Neural cell (in vitro differentiated cells): ENCODE measurements at regions not wholly inside any gene's neighbourhood (a gene's known extent, or its start where the extent isn't known, plus 50 kb on each side); places are given as distances from the start of the nearest gene placed in this dataset.

ENCODE experiments used
- H2AFZ ChIP-seq: fragments of 200-600, 300-800 bp; sonication (generic), shearing (Covaris generic); 2 replicates; pipeline ENCODE4 v1.6.0; 2014; ENCODE audit warnings: low read depth, mild to moderate bottlenecking, antibody characterized with exemption, low read length, moderate library complexity
- H3F3A ChIP-seq: fragments of 200-600 bp; shearing (Covaris generic); 2 replicates; pipeline ENCODE4 v1.6.1; 2016; ENCODE audit warnings: mild to moderate bottlenecking, moderate library complexity, mixed read lengths, antibody characterized with exemption, low read length; ENCODE audit not compliant: insufficient read depth, poor library complexity, severe bottlenecking
- H3K27ac ChIP-seq: fragments of 200-600, 300-800 bp; sonication (generic), shearing (Covaris generic); 2 replicates; pipeline ENCODE4 v1.5.1; 2014; ENCODE audit warnings: mild to moderate bottlenecking, low read length, moderate library complexity
- H3K27me3 ChIP-seq: fragments of 300-800, 200-600 bp; sonication (generic), shearing (Covaris generic); 2 replicates; pipeline ENCODE4 v1.6.0; 2014; ENCODE audit warnings: mild to moderate bottlenecking, low read depth, low read length, moderate library complexity; ENCODE audit not compliant: insufficient read depth
- H3K36me3 ChIP-seq: fragments of 300-800, 200-600 bp; sonication (generic), shearing (Covaris generic); 2 replicates; pipeline ENCODE4 v1.5.1; 2014; ENCODE audit warnings: mild to moderate bottlenecking, antibody characterized with exemption, low read length, moderate library complexity; ENCODE audit not compliant: insufficient read depth
- H3K4me2 ChIP-seq: fragments of 300-800, 200-600 bp; sonication (generic), shearing (Covaris generic); 2 replicates; pipeline ENCODE4 v1.6.0; 2014; ENCODE audit warnings: mild to moderate bottlenecking, low read length
- H3K4me3 ChIP-seq: fragments of 300-800, 200-600 bp; sonication (generic), shearing (Covaris generic); 2 replicates; pipeline ENCODE4 v1.5.1; 2014; ENCODE audit warnings: mild to moderate bottlenecking, low read length, moderate library complexity
- H3K79me2 ChIP-seq: fragments of 200-600 bp; shearing (Covaris generic); replicated peaks from 2 replicates; pipeline ENCODE4 v1.6.0; 2014; ENCODE audit warnings: mild to moderate bottlenecking, low read length, moderate library complexity; ENCODE audit not compliant: insufficient read depth
- H3K9ac ChIP-seq: fragments of 300-800, 200-600 bp; sonication (generic), shearing (Covaris generic); 2 replicates; pipeline ENCODE4 v1.6.1; 2016; ENCODE audit warnings: mild to moderate bottlenecking, low read length, mixed read lengths
- H3K9me2 ChIP-seq: fragments of 200-600 bp; shearing (Covaris generic); 2 replicates; pipeline ENCODE4 v1.6.1; 2016; ENCODE audit warnings: mild to moderate bottlenecking, low read length, mixed read lengths; ENCODE audit not compliant: insufficient read depth
- H3K9me3 ChIP-seq: fragments of 200-600, 300-800 bp; sonication (generic), shearing (Covaris generic); 2 replicates; pipeline ENCODE4 v1.6.1; 2016; ENCODE audit warnings: mild to moderate bottlenecking, mixed run types, low read length, moderate library complexity, mixed read lengths
- H4K20me1 ChIP-seq: fragments of 200-600 bp; shearing (Covaris generic); 2 replicates; pipeline ENCODE4 v1.6.1; 2016; ENCODE audit warnings: mild to moderate bottlenecking, mixed run types; ENCODE audit not compliant: insufficient read depth
- EP300 ChIP-seq: fragments of 450-650 bp; conservative IDR thresholded peaks from 2 replicates; pipeline ENCODE4 v1.6.1; 2014; ENCODE audit warnings: antibody characterized with exemption, mild to moderate bottlenecking, moderate library complexity; ENCODE audit not compliant: poor library complexity, severe bottlenecking
- EZH2 ChIP-seq: fragments of 200-600, 300-800 bp; shearing (Covaris generic), sonication (generic); IDR thresholded peaks from 2 replicates; pipeline ENCODE4 v1.6.1; 2014; ENCODE audit warnings: antibody characterized with exemption, low read length, borderline replicate concordance, mild to moderate bottlenecking; ENCODE audit not compliant: insufficient read depth, poor library complexity, severe bottlenecking
- MXI1 ChIP-seq: fragments of 450-650 bp; conservative IDR thresholded peaks from 2 replicates; pipeline ENCODE4 v1.6.1; 2014; ENCODE audit warnings: antibody characterized with exemption, mild to moderate bottlenecking; ENCODE audit not compliant: poor library complexity, severe bottlenecking
- POLR2AphosphoS5 ChIP-seq: IDR thresholded peaks from 2 replicates; pipeline ENCODE4 v1.6.1; 2012
- RAD21 ChIP-seq: fragments of 450-650 bp; conservative IDR thresholded peaks from 2 replicates; pipeline ENCODE4 v1.6.1; 2014; ENCODE audit warnings: antibody characterized with exemption, mild to moderate bottlenecking, moderate library complexity
- SMC3 ChIP-seq: fragments of 450-650 bp; conservative IDR thresholded peaks from 2 replicates; pipeline ENCODE4 v1.6.1; 2014; ENCODE audit warnings: antibody characterized with exemption, mild to moderate bottlenecking, moderate library complexity; ENCODE audit not compliant: poor library complexity
- TAF1 ChIP-seq: IDR thresholded peaks from 2 replicates; pipeline ENCODE4 v1.6.1; 2012; ENCODE audit warnings: low read depth
- TF ChIP-seq, protein P1 (sequence below): fragments of 450-650 bp; IDR thresholded peaks from 2 replicates; pipeline ENCODE4 v1.5.1; 2014; ENCODE audit warnings: antibody characterized with exemption, mild to moderate bottlenecking, moderate library complexity; ENCODE audit not compliant: poor library complexity, severe bottlenecking
- TF ChIP-seq, protein P2 (sequence below): IDR thresholded peaks from 2 replicates; pipeline ENCODE4 v1.6.1; 2012; ENCODE audit warnings: borderline replicate concordance

DNA sequence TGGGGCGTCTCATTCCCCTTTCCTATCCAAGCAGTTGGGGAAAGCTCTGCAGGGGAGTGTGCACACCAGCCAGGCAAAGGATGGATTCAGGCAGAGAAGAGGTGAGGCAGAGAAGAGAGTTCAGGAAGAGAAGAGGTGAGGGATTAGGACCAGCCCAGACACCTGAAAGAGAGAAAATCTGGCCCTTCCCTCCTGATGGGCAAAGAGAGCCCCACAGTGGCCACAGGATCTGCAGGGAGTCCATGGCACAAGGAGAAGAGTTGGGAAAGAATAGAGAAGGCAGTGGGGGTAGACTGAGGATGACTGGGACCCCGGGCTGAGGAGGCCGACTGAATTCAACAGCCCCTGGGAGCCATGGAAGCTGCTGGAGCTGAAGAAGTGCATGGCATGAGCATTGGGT lies 140.4 kb upstream of the ZMIZ1 start:
- H2AFZ ChIP-seq, result no peak overlapping the region
- H3K9me2 ChIP-seq, result no peaks in the 10 kb centered on the region
- no peak overlapping the region for H3K4me2 ChIP-seq
- no peaks in the 10 kb centered on the region for H3K79me2 ChIP-seq
- H3K4me3 ChIP-seq, result no peak overlapping the region
- H4K20me1 ChIP-seq, result no peaks in the 10 kb centered on the region
- no peaks in the 10 kb centered on the region for H3K9me3 ChIP-seq
- TF ChIP-seq TAF1 (no peak), EP300 (no peak), EZH2 (no peak), MXI1 (no peak), POLR2AphosphoS5 (no peak), RAD21 (no peak), SMC3 (no peak)
- TF ChIP-seq, protein P1, sequence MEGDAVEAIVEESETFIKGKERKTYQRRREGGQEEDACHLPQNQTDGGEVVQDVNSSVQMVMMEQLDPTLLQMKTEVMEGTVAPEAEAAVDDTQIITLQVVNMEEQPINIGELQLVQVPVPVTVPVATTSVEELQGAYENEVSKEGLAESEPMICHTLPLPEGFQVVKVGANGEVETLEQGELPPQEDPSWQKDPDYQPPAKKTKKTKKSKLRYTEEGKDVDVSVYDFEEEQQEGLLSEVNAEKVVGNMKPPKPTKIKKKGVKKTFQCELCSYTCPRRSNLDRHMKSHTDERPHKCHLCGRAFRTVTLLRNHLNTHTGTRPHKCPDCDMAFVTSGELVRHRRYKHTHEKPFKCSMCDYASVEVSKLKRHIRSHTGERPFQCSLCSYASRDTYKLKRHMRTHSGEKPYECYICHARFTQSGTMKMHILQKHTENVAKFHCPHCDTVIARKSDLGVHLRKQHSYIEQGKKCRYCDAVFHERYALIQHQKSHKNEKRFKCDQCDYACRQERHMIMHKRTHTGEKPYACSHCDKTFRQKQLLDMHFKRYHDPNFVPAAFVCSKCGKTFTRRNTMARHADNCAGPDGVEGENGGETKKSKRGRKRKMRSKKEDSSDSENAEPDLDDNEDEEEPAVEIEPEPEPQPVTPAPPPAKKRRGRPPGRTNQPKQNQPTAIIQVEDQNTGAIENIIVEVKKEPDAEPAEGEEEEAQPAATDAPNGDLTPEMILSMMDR, result no peak
- TF ChIP-seq, protein P2, sequence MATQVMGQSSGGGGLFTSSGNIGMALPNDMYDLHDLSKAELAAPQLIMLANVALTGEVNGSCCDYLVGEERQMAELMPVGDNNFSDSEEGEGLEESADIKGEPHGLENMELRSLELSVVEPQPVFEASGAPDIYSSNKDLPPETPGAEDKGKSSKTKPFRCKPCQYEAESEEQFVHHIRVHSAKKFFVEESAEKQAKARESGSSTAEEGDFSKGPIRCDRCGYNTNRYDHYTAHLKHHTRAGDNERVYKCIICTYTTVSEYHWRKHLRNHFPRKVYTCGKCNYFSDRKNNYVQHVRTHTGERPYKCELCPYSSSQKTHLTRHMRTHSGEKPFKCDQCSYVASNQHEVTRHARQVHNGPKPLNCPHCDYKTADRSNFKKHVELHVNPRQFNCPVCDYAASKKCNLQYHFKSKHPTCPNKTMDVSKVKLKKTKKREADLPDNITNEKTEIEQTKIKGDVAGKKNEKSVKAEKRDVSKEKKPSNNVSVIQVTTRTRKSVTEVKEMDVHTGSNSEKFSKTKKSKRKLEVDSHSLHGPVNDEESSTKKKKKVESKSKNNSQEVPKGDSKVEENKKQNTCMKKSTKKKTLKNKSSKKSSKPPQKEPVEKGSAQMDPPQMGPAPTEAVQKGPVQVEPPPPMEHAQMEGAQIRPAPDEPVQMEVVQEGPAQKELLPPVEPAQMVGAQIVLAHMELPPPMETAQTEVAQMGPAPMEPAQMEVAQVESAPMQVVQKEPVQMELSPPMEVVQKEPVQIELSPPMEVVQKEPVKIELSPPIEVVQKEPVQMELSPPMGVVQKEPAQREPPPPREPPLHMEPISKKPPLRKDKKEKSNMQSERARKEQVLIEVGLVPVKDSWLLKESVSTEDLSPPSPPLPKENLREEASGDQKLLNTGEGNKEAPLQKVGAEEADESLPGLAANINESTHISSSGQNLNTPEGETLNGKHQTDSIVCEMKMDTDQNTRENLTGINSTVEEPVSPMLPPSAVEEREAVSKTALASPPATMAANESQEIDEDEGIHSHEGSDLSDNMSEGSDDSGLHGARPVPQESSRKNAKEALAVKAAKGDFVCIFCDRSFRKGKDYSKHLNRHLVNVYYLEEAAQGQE, result no peak
- no peaks in the 10 kb centered on the region for H3F3A ChIP-seq
- no peaks in the 10 kb centered on the region for H3K27me3 ChIP-seq
- no peaks in the 10 kb centered on the region for H3K36me3 ChIP-seq
- H3K27ac ChIP-seq, result no peak overlapping the region
- H3K9ac ChIP-seq, result no peak overlapping the region

DNA sequence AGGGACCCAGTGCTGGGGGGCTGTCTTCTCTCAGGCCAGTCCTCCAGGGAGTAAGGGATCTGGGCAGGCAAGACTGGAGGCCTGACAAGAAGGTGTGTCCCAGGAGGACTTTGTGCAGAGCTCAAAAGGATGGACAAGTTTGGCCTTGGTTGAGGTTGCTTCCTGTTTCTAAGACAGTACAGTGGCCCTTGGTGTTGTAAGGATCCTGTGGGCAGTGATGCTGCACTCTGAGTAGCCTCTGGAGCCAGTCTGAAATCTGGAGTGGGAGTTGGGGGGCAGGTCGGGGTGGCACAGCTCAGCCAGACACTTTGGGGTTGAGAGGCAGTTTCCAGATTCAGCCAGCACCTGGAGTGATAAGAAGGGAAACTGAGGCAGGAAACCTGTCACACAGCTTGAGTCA lies 139.2 kb upstream of the ZMIZ1 start:
- H3K9me3 ChIP-seq, result no peaks in the 10 kb centered on the region
- H3F3A ChIP-seq, result no peaks in the 10 kb centered on the region
- H3K27ac ChIP-seq, result no peak overlapping the region
- H3K4me3 ChIP-seq, result no peak overlapping the region
- H3K27me3 ChIP-seq, result no peaks in the 10 kb centered on the region
- H3K36me3 ChIP-seq, result no peaks in the 10 kb centered on the region
- no peaks in the 10 kb centered on the region for H3K9me2 ChIP-seq
- H4K20me1 ChIP-seq, result no peaks in the 10 kb centered on the region
- no peak overlapping the region for H3K9ac ChIP-seq
- TF ChIP-seq SMC3, result no peak
- TF ChIP-seq MXI1, result no peak
- no peak for TF ChIP-seq TAF1
- TF ChIP-seq, protein P1, result no peak
- TF ChIP-seq RAD21, result no peak
- TF ChIP-seq EP300, result no peak
- TF ChIP-seq, protein P2, result no peak
- TF ChIP-seq POLR2AphosphoS5, result no peak
- TF ChIP-seq EZH2, result no peak
- no peaks in the 10 kb centered on the region for H3K79me2 ChIP-seq
- H2AFZ ChIP-seq, result no peak overlapping the region
- no peak overlapping the region for H3K4me2 ChIP-seq
